Stomach (tissue), 8 donors: ENCODE measurements at regions not wholly inside any gene's neighbourhood (a gene's known extent, or its start where the extent isn't known, plus 50 kb on each side); places are given as distances from the start of the nearest gene placed in this dataset.

Experiments
- DNase-seq, 2 donors: peaks; one replicate each; pipeline versions ENCODE4 v3.0.0 to v3.0.0-alpha.2; 2013 to 2019
- H3K27ac ChIP-seq, 5 donors: fragments of 200-600 bp in 4 of 5; sonication (generic) in 4 of 5; one replicate each; pipeline ENCODE4 v1.5.1; 2013 to 2019; ENCODE audit warnings: mild to moderate bottlenecking in 1 of 5, moderate library complexity in 1 of 5
- H3K27me3 ChIP-seq, 3 donors: fragments of 200-600 bp; sonication (generic); one replicate each; pipeline ENCODE4 v1.5.1; 2017 to 2019; ENCODE audit warnings: mixed run types in 1 of 3
- H3K36me3 ChIP-seq, 4 donors: fragments of 200-600 bp; sonication (generic); 1 replicate in 3 of 4; 2 replicates in 1 of 4; pipeline ENCODE4 v1.5.1; 2016 to 2019
- H3K4me1 ChIP-seq, 4 donors: fragments of 200-600 bp; sonication (generic); one replicate each; pipeline ENCODE4 v1.5.1; 2016 to 2019
- H3K4me3 ChIP-seq, 4 donors: fragments of 200-600 bp; sonication (generic) in 3 of 4; one replicate each; pipeline ENCODE4 v1.5.1; 2016 to 2019; ENCODE audit warnings: mild to moderate bottlenecking in 1 of 4
- H3K9me3 ChIP-seq, 4 donors: fragments of 200-600 bp; sonication (generic); one replicate each; pipeline ENCODE4 v1.5.1; 2016 to 2019
- EP300 ChIP-seq: sonication (generic); formaldehyde crosslinking; IDR thresholded peaks from one replicate; pipeline ENCODE4 v1.6.1; 2017; ENCODE audit warnings: antibody characterized with exemption
- POLR2A ChIP-seq, 4 donors: fragments of 450-650 bp; IDR thresholded peaks; one replicate each; pipeline ENCODE4 v1.6.1; 2016; ENCODE audit warnings: antibody characterized with exemption in 4 of 4, control low read depth in 2 of 4, mild to moderate bottlenecking in 1 of 4, moderate library complexity in 1 of 4
- POLR2AphosphoS5 ChIP-seq, 3 donors: sonication (generic); formaldehyde crosslinking; IDR thresholded peaks; one replicate each; pipeline ENCODE4 v1.6.1; 2016; ENCODE audit warnings: antibody characterized with exemption in 3 of 3
- WGBS, 5 donors: extraction: QIAGEN DNeasy Blood & Tissue Kit in 3 of 5; methylation state at CpG; one replicate each; pipeline versions ENCODE4 v1.1.5 to v1.1.7; 2013 to 2018; 5-methylcytosine and 5-hydroxymethylcytosine counted together
- intact Hi-C: fragments of 100-400 bp; cut with DNase I; formaldehyde crosslinking; loops from one replicate; pipeline ENCODE4 v1.15.1; 2023; ENCODE audit warnings: low total_unique reads
- TF ChIP-seq, protein P1 (sequence below), 7 experiments: fragments of 450-650 bp in 4 of 7; fragments of 200-600 bp in 3 of 7; sonication (generic) in 3 of 7; IDR thresholded peaks; one replicate each; pipeline ENCODE4 v1.5.1; 2016 to 2019; ENCODE audit warnings: antibody characterized with exemption in 7 of 7, control low read depth in 2 of 7, mild to moderate bottlenecking in 1 of 7
- donor health status: healthy with polysubstance abuse.
- donor health status: Bipolar disorder and iron deficiency.
- donor health status: healthy.

DNA sequence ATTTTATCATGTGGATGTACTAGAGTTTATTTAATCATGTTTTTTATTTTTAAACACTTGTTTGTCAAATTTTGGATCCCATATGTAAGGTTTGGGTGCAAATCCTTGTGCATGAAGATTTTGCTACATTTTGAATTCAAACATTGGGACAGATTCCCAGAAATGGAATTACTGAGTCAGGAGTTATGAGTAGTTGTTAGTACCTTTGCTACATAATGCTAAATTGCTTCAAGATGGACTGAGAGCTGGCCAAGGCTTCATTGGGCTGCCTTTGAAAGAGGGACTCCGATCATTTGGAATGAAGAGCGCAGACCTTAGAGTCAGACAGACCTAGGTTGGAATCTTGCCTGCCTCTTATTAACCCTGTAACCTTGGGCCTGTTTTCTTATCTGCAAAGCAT, 154.9 kb upstream of the PWP1 start:
- Histone ChIP-seq H3K36me3 (no peaks in the 10 kb centered on the region), H3K4me1 (no peaks in the 10 kb centered on the region), H3K9me3 (peaks cover 0 to 11% (median 5%) of the 10 kb centered on the region in 4 donors), H3K27ac (no peak overlapping the region), H3K27me3 (no peaks in the 10 kb centered on the region), H3K4me3 (no peak overlapping the region)
- no peak for DNase-seq
- intact Hi-C loops, result no loop called here
- WGBS, 5 donors, result 82 to 96% (median 90%) methylated on average over 2 of the region's 2 CpGs
- no peak for TF ChIP-seq POLR2A (IDR thresholded peaks at IDR 0.05)
- TF ChIP-seq, protein P1, sequence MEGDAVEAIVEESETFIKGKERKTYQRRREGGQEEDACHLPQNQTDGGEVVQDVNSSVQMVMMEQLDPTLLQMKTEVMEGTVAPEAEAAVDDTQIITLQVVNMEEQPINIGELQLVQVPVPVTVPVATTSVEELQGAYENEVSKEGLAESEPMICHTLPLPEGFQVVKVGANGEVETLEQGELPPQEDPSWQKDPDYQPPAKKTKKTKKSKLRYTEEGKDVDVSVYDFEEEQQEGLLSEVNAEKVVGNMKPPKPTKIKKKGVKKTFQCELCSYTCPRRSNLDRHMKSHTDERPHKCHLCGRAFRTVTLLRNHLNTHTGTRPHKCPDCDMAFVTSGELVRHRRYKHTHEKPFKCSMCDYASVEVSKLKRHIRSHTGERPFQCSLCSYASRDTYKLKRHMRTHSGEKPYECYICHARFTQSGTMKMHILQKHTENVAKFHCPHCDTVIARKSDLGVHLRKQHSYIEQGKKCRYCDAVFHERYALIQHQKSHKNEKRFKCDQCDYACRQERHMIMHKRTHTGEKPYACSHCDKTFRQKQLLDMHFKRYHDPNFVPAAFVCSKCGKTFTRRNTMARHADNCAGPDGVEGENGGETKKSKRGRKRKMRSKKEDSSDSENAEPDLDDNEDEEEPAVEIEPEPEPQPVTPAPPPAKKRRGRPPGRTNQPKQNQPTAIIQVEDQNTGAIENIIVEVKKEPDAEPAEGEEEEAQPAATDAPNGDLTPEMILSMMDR (IDR thresholded peaks at IDR 0.05), result no peak
- no peak for TF ChIP-seq POLR2AphosphoS5 (IDR thresholded peaks at IDR 0.05)
- no peak for TF ChIP-seq EP300

DNA sequence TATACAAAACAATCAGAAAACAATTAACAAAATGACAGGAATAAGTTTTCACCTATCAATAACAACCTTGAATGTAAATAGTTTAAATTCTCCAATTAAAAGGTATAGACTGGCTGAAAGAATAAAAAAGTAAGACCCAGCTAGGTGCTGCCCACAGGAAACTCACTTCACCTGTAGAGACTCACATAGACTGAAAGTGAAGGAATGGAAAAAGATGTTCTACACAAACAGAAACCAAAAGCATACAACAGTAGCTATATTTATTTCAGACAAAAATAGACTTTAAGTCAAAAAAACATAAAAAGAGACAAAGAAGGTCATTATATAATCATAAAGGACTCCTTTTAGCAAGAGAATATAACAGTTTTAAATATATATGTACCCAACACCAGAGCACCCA, 152.4 kb upstream of the PWP1 start:
- H3K27ac ChIP-seq, result no peak overlapping the region
- no peak for TF ChIP-seq POLR2A (IDR thresholded peaks at IDR 0.05)
- TF ChIP-seq POLR2AphosphoS5 (IDR thresholded peaks at IDR 0.05), result no peak
- no peak for TF ChIP-seq EP300
- TF ChIP-seq, protein P1 (IDR thresholded peaks at IDR 0.05), result no peak
- H3K4me3 ChIP-seq, result no peak overlapping the region
- intact Hi-C loops, result no loop called here
- no peaks in the 10 kb centered on the region for H3K4me1 ChIP-seq
- no peaks in the 10 kb centered on the region for H3K36me3 ChIP-seq
- DNase-seq, result no peak
- no peaks in the 10 kb centered on the region for H3K27me3 ChIP-seq
- peaks cover 0 to 11% (median 5%) of the 10 kb centered on the region in 4 donors for H3K9me3 ChIP-seq

DNA sequence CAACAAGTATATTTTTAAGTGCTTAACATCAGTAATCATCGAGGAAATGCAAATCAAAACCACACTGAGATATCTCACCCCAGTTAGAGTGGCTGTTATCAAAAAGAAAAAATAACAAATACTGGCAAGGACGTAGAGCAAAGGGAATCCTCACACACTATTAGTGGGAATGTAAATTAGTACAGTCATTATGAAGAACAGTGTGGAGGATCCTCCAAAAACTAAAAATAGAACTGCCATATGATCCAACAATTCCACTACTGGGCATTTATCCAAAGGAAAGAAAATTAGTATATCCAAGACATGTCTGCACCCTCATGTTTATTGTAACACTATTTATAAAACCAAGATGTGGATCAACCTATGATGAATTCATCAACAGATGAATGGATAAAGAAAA, 149.0 kb upstream of the PWP1 start:
- Histone ChIP-seq H3K9me3 (peaks cover 0 to 11% (median 4%) of the 10 kb centered on the region in 4 donors), H3K27ac (no peak overlapping the region), H3K4me3 (no peak overlapping the region), H3K27me3 (no peaks in the 10 kb centered on the region), H3K4me1 (no peaks in the 10 kb centered on the region), H3K36me3 (no peaks in the 10 kb centered on the region)
- no peak for DNase-seq
- intact Hi-C loops, result no loop called here
- TF ChIP-seq POLR2AphosphoS5 (IDR thresholded peaks at IDR 0.05), result no peak
- no peak for TF ChIP-seq EP300
- TF ChIP-seq, protein P1 (IDR thresholded peaks at IDR 0.05), result no peak
- TF ChIP-seq POLR2A (IDR thresholded peaks at IDR 0.05), result no peak
- 10 to 41% (median 27%) methylated on average over 2 of the region's 2 CpGs for WGBS, 5 donors

DNA sequence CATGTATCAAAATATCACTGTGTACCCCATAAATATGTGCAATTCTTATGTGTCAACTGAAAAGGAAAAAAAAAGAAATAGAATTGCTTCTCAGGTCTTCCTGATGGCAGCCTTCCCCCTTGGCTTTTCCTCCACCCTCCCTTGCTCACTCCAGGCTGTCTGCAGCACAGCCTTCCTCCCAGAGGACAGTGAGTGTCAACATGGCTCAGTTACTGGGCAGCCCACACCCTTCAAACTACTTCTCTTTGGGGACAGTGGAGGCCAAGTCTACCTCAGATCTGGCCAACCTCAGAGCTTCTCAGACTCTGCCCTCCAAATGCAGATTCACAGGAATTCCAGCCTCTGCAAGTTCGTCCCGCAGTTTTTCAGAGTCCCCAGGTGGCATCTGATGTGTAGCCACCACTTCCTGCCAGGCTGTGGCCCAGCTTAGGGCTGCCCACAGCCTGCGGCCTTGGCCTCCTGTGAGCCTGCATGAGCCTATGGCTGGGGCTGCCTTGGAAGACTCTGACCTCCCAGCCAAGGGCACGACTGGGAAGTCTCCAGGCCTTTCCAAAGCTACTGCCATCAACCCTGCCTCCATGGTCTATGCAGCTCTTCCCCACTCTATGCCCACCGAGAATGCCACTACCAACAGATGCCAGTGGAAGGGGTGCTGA, 148.0 kb upstream of the PWP1 start:
- intact Hi-C loops, result no loop called here
- Histone ChIP-seq H3K27me3 (no peaks in the 10 kb centered on the region), H3K27ac (no peak overlapping the region), H3K36me3 (no peaks in the 10 kb centered on the region), H3K4me3 (no peak overlapping the region), H3K4me1 (no peaks in the 10 kb centered on the region), H3K9me3 (peaks cover 0 to 4% (median 0%) of the 10 kb centered on the region in 4 donors)
- TF ChIP-seq POLR2AphosphoS5 (IDR thresholded peaks at IDR 0.05) (no peak), POLR2A (IDR thresholded peaks at IDR 0.05) (no peak), EP300 (no peak)
- TF ChIP-seq, protein P1 (IDR thresholded peaks at IDR 0.05), result no peak
- WGBS, 5 donors, result 76 to 86% (median 77%) methylated on average over 3 to 5 of the region's 5 CpGs
- DNase-seq, result no peak
